BE2C (cell line): ENCODE measurements at regions not wholly inside any gene's neighbourhood (a gene's known extent, or its start where the extent isn't known, plus 50 kb on each side); places are given as distances from the start of the nearest gene placed in this dataset.

Source experiments
- DNase-seq: peaks from one replicate; pipeline ENCODE4 v3.0.0-alpha.2; 2020
- H3K27me3 ChIP-seq: fragments of 250-450 bp; sonication (Bioruptor Pico); 2 replicates; pipeline ENCODE4 v1.5.1; 2020; ENCODE audit warnings: mild to moderate bottlenecking
- H3K36me3 ChIP-seq: fragments of 250-450 bp; sonication (Bioruptor Pico); 2 replicates; pipeline ENCODE4 v1.5.1; 2020; ENCODE audit warnings: mild to moderate bottlenecking
- H3K4me1 ChIP-seq: fragments of 250-450 bp; sonication (Bioruptor Pico); 2 replicates; pipeline ENCODE4 v1.5.1; 2020
- H3K4me3 ChIP-seq: 2 replicates; pipeline ENCODE4 v1.5.1; 2011; ENCODE audit warnings: low read depth, low read length
- H3K9me3 ChIP-seq: fragments of 250-450 bp; sonication (Bioruptor Pico); 2 replicates; pipeline ENCODE4 v1.5.1; 2020
- CTCF ChIP-seq: IDR thresholded peaks from 2 replicates; pipeline ENCODE4 v1.5.1; 2012; ENCODE audit warnings: mild to moderate bottlenecking, low read depth, low read length

GRCh38 chr19:27762933-27763332 is 1450.0 kb downstream of the UQCRFS1 start:
- no peak overlapping the region for H3K4me3 ChIP-seq
- no peaks in the 10 kb centered on the region for H3K9me3 ChIP-seq
- H3K36me3 ChIP-seq = no peaks in the 10 kb centered on the region
- DNase-seq = no peak
- no peak for TF ChIP-seq CTCF
- H3K27me3 ChIP-seq = no peaks in the 10 kb centered on the region
- no peaks in the 10 kb centered on the region for H3K4me1 ChIP-seq

- H3K27me3 ChIP-seq = no peaks in the 10 kb centered on the region
- H3K9me3 ChIP-seq = no peaks in the 10 kb centered on the region
- no peak for TF ChIP-seq CTCF
Measured at GRCh38 chr19:27759896-27760295, 1453.1 kb downstream of the UQCRFS1 start.

GRCh38 chr19:27758626-27759505 is 1454.1 kb downstream of the UQCRFS1 start:
- no peak overlapping the region for H3K4me3 ChIP-seq
- no peak for DNase-seq
- TF ChIP-seq CTCF = no peak
- H3K9me3 ChIP-seq = no peaks in the 10 kb centered on the region
- H3K27me3 ChIP-seq = no peaks in the 10 kb centered on the region
- H3K4me1 ChIP-seq = no peaks in the 10 kb centered on the region
- no peaks in the 10 kb centered on the region for H3K36me3 ChIP-seq

More at GRCh38 chr19:27759896-27760295, 1453.1 kb downstream of the UQCRFS1 start:
- no peak overlapping the region for H3K4me3 ChIP-seq
- no peaks in the 10 kb centered on the region for H3K4me1 ChIP-seq
- no peaks in the 10 kb centered on the region for H3K36me3 ChIP-seq
- no peak for DNase-seq

- DNase-seq = no peak
- no peak for TF ChIP-seq CTCF
- H3K4me3 ChIP-seq = no peak overlapping the region
- no peaks in the 10 kb centered on the region for H3K36me3 ChIP-seq
- H3K27me3 ChIP-seq = no peaks in the 10 kb centered on the region
- H3K4me1 ChIP-seq = no peaks in the 10 kb centered on the region
- H3K9me3 ChIP-seq = no peaks in the 10 kb centered on the region
Measured at GRCh38 chr19:27754700-27755099, 1458.3 kb downstream of the UQCRFS1 start.

GRCh38 chr19:27753622-27754021 is 1459.3 kb downstream of the UQCRFS1 start:
- Histone ChIP-seq H3K36me3 (no peaks in the 10 kb centered on the region), H3K27me3 (no peaks in the 10 kb centered on the region), H3K9me3 (no peaks in the 10 kb centered on the region), H3K4me3 (no peak overlapping the region), H3K4me1 (no peaks in the 10 kb centered on the region)
- DNase-seq = no peak
- no peak for TF ChIP-seq CTCF

GRCh38 chr19:27752530-27753184 is 1460.3 kb downstream of the UQCRFS1 start:
- Histone ChIP-seq H3K27me3 (no peaks in the 10 kb centered on the region), H3K4me1 (no peaks in the 10 kb centered on the region), H3K9me3 (no peaks in the 10 kb centered on the region), H3K4me3 (no peak overlapping the region), H3K36me3 (no peaks in the 10 kb centered on the region)
- no peak for DNase-seq
- no peak for TF ChIP-seq CTCF
